Astrocyte of the spinal cord (primary cell): ENCODE measurements at regions not wholly inside any gene's neighbourhood (a gene's known extent, or its start where the extent isn't known, plus 50 kb on each side); places are given as distances from the start of the nearest gene placed in this dataset.

Experiments
- DNase-seq: peaks from one replicate; pipeline ENCODE4 v3.0.0; 2011; ENCODE audit warnings: low read depth, low spot score
- H3K4me3 ChIP-seq: 2 replicates; pipeline ENCODE4 v1.5.1; 2011; ENCODE audit warnings: low read depth, mild to moderate bottlenecking, low read length, moderate library complexity
- in situ Hi-C: cut with HindIII; loops from 2 replicates; pipeline ENCODE4 v1.10.0; 2017; ENCODE audit warnings: low sequenced_read_pairs
- TF ChIP-seq, protein P1 (sequence below): IDR thresholded peaks from 2 replicates; pipeline ENCODE4 v1.5.1; 2012; ENCODE audit warnings: low read depth, mild to moderate bottlenecking, low read length, inconsistent platforms

DNA sequence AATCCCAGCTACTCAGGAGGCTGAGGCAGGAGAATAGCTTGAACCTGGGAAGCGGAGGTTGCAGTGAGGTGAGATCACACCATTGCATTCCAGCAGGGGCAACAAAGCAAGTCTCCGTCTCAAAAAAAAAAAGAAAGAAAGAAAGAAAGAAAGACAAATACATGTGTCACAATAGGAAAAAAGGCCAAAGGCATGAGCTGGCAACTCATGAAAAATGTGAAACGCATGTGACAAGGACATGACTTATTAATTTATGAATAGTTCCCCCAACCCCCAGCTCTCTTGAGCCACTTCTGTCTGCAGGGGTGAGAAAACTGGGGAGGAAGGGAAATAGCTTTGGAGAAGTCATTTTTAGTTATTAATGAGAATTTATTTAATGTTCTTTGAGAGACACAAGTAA lies 120.6 kb downstream of the AIPL1 start:
- H3K4me3 ChIP-seq, result no peak overlapping the region
- no peak for DNase-seq
- TF ChIP-seq, protein P1, sequence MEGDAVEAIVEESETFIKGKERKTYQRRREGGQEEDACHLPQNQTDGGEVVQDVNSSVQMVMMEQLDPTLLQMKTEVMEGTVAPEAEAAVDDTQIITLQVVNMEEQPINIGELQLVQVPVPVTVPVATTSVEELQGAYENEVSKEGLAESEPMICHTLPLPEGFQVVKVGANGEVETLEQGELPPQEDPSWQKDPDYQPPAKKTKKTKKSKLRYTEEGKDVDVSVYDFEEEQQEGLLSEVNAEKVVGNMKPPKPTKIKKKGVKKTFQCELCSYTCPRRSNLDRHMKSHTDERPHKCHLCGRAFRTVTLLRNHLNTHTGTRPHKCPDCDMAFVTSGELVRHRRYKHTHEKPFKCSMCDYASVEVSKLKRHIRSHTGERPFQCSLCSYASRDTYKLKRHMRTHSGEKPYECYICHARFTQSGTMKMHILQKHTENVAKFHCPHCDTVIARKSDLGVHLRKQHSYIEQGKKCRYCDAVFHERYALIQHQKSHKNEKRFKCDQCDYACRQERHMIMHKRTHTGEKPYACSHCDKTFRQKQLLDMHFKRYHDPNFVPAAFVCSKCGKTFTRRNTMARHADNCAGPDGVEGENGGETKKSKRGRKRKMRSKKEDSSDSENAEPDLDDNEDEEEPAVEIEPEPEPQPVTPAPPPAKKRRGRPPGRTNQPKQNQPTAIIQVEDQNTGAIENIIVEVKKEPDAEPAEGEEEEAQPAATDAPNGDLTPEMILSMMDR, result no peak
- in situ Hi-C loops, result no loop called here

DNA sequence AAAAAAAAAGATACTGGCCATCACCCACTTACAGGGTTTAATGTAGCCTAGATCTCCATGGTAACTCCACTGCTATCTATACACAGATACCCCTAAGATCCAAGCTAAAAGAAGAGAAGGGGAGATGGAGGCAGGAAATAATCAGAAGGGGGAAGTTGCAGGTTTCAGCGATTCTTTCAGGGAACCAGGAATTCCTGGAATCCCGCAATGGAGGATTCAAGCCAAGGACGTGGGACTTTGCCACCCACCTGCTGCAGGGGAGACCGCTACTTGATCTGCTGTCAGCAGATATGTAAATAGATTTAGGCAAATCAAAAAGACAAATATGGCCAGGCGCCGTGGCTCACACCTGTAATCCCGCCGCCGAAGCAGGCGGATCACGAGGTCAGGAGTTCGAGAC lies 121.1 kb downstream of the AIPL1 start:
- in situ Hi-C loops, result no loop called here
- H3K4me3 ChIP-seq, result no peak overlapping the region
- TF ChIP-seq, protein P1, result no peak
- DNase-seq, result no peak

DNA sequence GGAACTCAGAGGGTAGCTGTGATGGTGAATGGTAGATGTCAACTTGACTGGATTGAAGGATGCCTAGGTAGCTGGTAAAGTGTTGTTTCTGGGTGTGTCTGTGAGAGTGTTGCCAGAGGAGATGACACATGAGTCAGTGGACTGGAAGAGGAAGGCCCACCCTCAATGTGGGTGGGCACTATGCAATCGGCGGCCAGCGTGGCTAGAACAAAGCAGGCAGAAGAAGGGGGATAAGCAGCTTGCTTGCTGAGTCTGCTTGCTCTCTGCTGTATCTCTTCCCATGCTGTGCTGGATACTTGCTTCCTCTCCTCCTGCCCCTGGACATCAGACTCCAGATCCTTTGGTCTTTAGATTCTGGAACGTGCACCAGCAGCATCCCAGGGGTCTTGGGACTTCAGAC lies 128.1 kb downstream of the AIPL1 start:
- H3K4me3 ChIP-seq, result no peak overlapping the region
- in situ Hi-C loops, result no loop called here
- TF ChIP-seq, protein P1, result no peak
- DNase-seq, result no peak

DNA sequence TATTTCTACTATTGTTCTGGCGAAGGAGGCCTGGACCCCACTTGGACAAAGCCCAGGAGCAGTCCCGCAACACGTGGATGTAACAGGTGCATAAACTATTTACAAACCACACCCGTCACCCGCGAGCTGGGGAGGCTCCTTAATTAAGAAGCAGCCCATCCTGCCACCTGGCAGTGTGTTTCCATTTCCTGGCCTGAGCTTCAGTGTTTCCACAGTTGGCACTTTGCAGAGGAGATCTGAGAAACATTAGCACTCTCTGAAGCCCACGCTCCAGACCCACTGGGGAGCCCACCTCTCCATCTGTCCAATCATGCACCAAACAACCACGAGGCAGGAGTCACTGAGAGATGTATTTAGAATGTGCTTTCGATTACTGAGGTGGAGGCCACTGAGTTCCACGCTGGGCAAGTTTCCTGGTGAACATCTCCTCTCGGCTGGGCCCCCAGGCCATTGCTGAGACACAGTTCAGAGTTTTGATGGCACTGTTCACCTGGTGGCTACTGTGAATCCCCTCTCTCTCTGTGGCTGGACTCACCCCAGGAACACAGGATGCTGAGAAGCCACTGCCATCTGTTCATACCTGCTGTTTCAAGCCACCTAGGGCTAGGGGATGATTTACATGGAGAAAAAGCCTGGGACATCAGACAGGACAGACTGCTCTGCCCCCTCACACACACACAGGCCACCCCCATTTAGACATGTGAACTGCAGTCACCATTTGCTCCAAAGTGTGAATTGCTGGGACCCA lies 129.1 kb downstream of the AIPL1 start:
- no peak overlapping the region for H3K4me3 ChIP-seq
- TF ChIP-seq, protein P1, result no peak
- in situ Hi-C loops, result no loop called here
- DNase-seq, result no peak

DNA sequence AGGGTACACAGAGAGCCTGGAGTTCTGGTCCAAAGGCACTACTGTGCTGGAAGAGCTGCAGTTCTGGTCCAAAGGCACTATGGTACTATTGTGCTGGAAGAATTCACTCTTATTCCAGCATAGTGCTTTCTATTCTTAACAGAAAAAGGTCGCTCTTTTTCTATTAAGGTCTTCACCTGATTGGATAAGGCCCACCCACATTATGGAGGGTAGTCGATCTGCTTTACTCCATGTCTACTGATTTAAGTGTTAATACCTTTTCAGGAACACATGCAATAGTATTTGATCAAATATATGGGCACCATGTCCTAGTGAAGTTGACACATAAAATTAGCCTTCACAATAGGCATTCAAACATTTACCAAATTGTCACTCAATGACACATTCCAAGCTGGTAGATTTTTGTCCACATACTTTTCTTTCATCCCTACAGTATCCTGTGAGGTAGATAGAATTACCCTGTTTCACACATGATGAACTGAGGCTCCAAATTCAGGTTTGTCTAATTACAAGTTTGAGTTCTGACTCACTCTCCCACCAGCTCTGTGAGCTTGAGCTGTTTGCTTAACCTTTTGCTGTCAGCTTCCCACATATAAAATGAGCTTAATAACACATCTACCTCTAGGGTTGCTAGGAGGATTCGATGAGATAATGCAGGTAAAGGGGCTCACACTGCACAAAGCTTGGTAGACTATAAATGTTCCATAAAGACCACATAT lies 129.9 kb downstream of the AIPL1 start:
- H3K4me3 ChIP-seq, result no peak overlapping the region
- DNase-seq, result no peak
- in situ Hi-C loops, result no loop called here
- TF ChIP-seq, protein P1, result no peak

DNA sequence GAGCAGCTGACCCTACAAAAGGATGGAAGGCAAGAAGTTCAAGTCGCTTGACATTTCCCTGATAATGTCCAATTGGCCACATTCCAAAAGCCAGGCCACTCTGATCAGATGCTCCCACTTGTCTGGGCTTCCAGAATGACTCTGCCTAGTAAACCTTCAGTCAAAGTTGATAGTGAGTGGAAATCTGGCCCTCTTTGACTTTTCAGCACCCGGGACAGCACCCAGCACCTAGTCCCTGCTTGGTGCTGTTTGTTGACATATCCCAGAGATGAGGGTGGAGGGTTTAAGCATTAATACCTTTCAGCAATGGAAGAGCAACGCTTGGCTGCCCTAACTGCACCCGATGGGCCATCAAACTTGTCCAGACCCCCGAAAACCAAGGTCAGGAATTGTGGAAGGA lies 131.3 kb downstream of the AIPL1 start:
- DNase-seq, result peak; percentile 39
- no peak overlapping the region for H3K4me3 ChIP-seq
- TF ChIP-seq, protein P1, result no peak
- in situ Hi-C loops, result no loop called here
